ENCODE measurements at regions not wholly inside any gene's neighbourhood (a gene's known extent, or its start where the extent isn't known, plus 50 kb on each side); places are given as distances from the start of the nearest gene placed in this dataset.

DNA sequence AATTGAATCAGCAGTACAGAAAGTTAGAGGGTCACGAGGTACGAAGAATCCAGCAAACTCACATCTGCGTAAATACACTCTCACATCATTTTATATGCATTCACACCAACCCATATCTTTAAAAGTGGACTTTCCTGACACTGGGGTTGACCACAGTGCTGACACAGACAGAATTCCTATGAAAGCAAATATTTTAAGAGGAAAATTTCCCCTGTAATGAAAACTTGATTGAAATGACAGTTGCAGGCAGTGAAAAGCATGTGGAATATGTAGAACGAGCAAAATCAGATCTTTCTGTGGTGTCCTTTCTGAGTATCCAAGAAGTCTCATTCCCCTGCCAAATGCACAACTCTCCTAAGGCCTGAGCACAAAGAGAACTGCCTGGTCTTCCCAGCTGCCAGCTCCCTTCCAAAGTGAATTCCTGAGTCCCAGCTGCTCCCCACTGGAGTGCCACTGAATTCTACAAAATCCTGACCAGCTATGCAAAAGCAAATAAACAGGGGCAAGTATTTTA, 50.5 kb upstream of the FAM9C start:
- TF ChIP-seq, protein P1, sequence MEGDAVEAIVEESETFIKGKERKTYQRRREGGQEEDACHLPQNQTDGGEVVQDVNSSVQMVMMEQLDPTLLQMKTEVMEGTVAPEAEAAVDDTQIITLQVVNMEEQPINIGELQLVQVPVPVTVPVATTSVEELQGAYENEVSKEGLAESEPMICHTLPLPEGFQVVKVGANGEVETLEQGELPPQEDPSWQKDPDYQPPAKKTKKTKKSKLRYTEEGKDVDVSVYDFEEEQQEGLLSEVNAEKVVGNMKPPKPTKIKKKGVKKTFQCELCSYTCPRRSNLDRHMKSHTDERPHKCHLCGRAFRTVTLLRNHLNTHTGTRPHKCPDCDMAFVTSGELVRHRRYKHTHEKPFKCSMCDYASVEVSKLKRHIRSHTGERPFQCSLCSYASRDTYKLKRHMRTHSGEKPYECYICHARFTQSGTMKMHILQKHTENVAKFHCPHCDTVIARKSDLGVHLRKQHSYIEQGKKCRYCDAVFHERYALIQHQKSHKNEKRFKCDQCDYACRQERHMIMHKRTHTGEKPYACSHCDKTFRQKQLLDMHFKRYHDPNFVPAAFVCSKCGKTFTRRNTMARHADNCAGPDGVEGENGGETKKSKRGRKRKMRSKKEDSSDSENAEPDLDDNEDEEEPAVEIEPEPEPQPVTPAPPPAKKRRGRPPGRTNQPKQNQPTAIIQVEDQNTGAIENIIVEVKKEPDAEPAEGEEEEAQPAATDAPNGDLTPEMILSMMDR (IDR thresholded peaks at IDR 0.05): no peak
- no peak for TF ChIP-seq GABPA (IDR thresholded peaks at IDR 0.05; ENCODE audit: low read depth)
- TF ChIP-seq POLR2AphosphoS5 (IDR thresholded peaks at IDR 0.05; ENCODE audit: low read depth, low read length): no peak
- TF ChIP-seq RAD21 (IDR thresholded peaks at IDR 0.05; ENCODE audit: low read length): no peak
- no peak; the same call in 1 of the 2 replicates for TF ChIP-seq JUND (IDR thresholded peaks at IDR 0.05)
- TF ChIP-seq, protein P2, sequence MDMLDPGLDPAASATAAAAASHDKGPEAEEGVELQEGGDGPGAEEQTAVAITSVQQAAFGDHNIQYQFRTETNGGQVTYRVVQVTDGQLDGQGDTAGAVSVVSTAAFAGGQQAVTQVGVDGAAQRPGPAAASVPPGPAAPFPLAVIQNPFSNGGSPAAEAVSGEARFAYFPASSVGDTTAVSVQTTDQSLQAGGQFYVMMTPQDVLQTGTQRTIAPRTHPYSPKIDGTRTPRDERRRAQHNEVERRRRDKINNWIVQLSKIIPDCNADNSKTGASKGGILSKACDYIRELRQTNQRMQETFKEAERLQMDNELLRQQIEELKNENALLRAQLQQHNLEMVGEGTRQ (IDR thresholded peaks at IDR 0.05; ENCODE audit: borderline replicate concordance, low read depth, low read length): no peak
- TF ChIP-seq, protein P3, sequence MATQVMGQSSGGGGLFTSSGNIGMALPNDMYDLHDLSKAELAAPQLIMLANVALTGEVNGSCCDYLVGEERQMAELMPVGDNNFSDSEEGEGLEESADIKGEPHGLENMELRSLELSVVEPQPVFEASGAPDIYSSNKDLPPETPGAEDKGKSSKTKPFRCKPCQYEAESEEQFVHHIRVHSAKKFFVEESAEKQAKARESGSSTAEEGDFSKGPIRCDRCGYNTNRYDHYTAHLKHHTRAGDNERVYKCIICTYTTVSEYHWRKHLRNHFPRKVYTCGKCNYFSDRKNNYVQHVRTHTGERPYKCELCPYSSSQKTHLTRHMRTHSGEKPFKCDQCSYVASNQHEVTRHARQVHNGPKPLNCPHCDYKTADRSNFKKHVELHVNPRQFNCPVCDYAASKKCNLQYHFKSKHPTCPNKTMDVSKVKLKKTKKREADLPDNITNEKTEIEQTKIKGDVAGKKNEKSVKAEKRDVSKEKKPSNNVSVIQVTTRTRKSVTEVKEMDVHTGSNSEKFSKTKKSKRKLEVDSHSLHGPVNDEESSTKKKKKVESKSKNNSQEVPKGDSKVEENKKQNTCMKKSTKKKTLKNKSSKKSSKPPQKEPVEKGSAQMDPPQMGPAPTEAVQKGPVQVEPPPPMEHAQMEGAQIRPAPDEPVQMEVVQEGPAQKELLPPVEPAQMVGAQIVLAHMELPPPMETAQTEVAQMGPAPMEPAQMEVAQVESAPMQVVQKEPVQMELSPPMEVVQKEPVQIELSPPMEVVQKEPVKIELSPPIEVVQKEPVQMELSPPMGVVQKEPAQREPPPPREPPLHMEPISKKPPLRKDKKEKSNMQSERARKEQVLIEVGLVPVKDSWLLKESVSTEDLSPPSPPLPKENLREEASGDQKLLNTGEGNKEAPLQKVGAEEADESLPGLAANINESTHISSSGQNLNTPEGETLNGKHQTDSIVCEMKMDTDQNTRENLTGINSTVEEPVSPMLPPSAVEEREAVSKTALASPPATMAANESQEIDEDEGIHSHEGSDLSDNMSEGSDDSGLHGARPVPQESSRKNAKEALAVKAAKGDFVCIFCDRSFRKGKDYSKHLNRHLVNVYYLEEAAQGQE (IDR thresholded peaks at IDR 0.05; ENCODE audit: low read depth, low read length): no peak
- no peak for TF ChIP-seq RFX5 (IDR thresholded peaks at IDR 0.05; ENCODE audit: low read length)
- no peak for TF ChIP-seq YY1 (IDR thresholded peaks at IDR 0.05; ENCODE audit: low read depth)
- no peak for TF ChIP-seq FOXM1 (IDR thresholded peaks at IDR 0.05; ENCODE audit: low read depth)
